GM18517 (cell line): ENCODE measurements at regions not wholly inside any gene's neighbourhood (a gene's known extent, or its start where the extent isn't known, plus 50 kb on each side); places are given as distances from the start of the nearest gene placed in this dataset.

Experiments used
- ATAC-seq: cut with Tn5 transposase; IDR thresholded peaks from one replicate; pipeline ENCODE4 v1.9.1; 2021; ENCODE audit warnings: mild to moderate bottlenecking, moderate library complexity; ENCODE audit not compliant: unreplicated experiment

GRCh38 chr12:22981711-22982110, 356.7 kb downstream of the ETNK1 start:
- no peak for ATAC-seq

GRCh38 chr12:22982635-22983034, 357.7 kb downstream of the ETNK1 start:
- ATAC-seq = no peak

- no peak for ATAC-seq
Measured at GRCh38 chr12:22986997-22987396, 362.0 kb downstream of the ETNK1 start.

GRCh38 chr12:22990501-22990900, 365.5 kb downstream of the ETNK1 start:
- ATAC-seq = no peak

- no peak for ATAC-seq
Measured at GRCh38 chr12:22991250-22991844, 366.4 kb downstream of the ETNK1 start.

- no peak for ATAC-seq
Measured at GRCh38 chr12:22993609-22994315, 368.8 kb downstream of the ETNK1 start.

GRCh38 chr12:22994316-22994675, 369.3 kb downstream of the ETNK1 start:
- ATAC-seq = no peak

GRCh38 chr12:23001487-23001886, 376.5 kb downstream of the ETNK1 start:
- ATAC-seq = no peak

- no peak for ATAC-seq
Measured at GRCh38 chr12:23002381-23002780, 377.4 kb downstream of the ETNK1 start.

GRCh38 chr12:23004473-23005020, 379.6 kb downstream of the ETNK1 start:
- no peak for ATAC-seq

GRCh38 chr12:23005387-23005786, 380.4 kb downstream of the ETNK1 start:
- no peak for ATAC-seq

GRCh38 chr12:23006413-23006812, 381.4 kb downstream of the ETNK1 start:
- ATAC-seq = no peak

- no peak for ATAC-seq
Measured at GRCh38 chr12:23008623-23009022, 383.7 kb downstream of the ETNK1 start.

GRCh38 chr12:23014749-23015148, 389.8 kb downstream of the ETNK1 start:
- no peak for ATAC-seq

- no peak for ATAC-seq
Measured at GRCh38 chr12:23025372-23026016, 400.5 kb downstream of the ETNK1 start.

- no peak for ATAC-seq
Measured at GRCh38 chr12:23028158-23028802, 403.3 kb downstream of the ETNK1 start.

GRCh38 chr12:23029185-23029584, 404.2 kb downstream of the ETNK1 start:
- no peak for ATAC-seq

GRCh38 chr12:23039834-23040233, 414.9 kb downstream of the ETNK1 start:
- ATAC-seq = no peak

GRCh38 chr12:23041774-23042173, 416.8 kb downstream of the ETNK1 start:
- ATAC-seq = no peak

- no peak for ATAC-seq
Measured at GRCh38 chr12:23043646-23044045, 418.7 kb downstream of the ETNK1 start.

GRCh38 chr12:23049180-23049579, 424.2 kb downstream of the ETNK1 start:
- peak; percentile 83 for ATAC-seq

GRCh38 chr12:23055004-23055403, 430.0 kb downstream of the ETNK1 start:
- ATAC-seq = no peak
